KMS-11 (cell line): ENCODE measurements at regions not wholly inside any gene's neighbourhood (a gene's known extent, or its start where the extent isn't known, plus 50 kb on each side); places are given as distances from the start of the nearest gene placed in this dataset.

Experiments
- H2AFZ ChIP-seq: fragments of 200-600 bp; sonication (generic); 2 replicates; pipeline ENCODE4 v1.6.1; 2016; ENCODE audit warnings: antibody characterized with exemption, mixed run types, low read depth
- H3K27ac ChIP-seq: fragments of 200-600 bp; sonication (generic); 2 replicates; pipeline ENCODE4 v1.6.1; 2016; ENCODE audit warnings: mild to moderate bottlenecking, mixed run types
- H3K27me3 ChIP-seq: fragments of 200-600 bp; sonication (generic); 2 replicates; pipeline ENCODE4 v1.6.1; 2017; ENCODE audit warnings: mild to moderate bottlenecking, low read depth, mixed run types, moderate library complexity; ENCODE audit not compliant: insufficient read depth
- H3K36me3 ChIP-seq: fragments of 200-600 bp; sonication (generic); 2 replicates; pipeline ENCODE4 v1.6.1; 2017; ENCODE audit warnings: mild to moderate bottlenecking, mixed run types; ENCODE audit not compliant: insufficient read depth
- H3K4me1 ChIP-seq: fragments of 200-600 bp; sonication (generic); 2 replicates; pipeline ENCODE4 v1.6.1; 2016; ENCODE audit warnings: mild to moderate bottlenecking, low read depth, mixed run types; ENCODE audit not compliant: poor library complexity, severe bottlenecking
- H3K4me2 ChIP-seq: fragments of 200-600 bp; sonication (generic); 2 replicates; pipeline ENCODE4 v1.7.0; 2016; ENCODE audit warnings: mild to moderate bottlenecking, mixed run types
- H3K4me3 ChIP-seq: fragments of 200-600 bp; sonication (generic); IDR thresholded peaks from 2 replicates; pipeline ENCODE4 v1.6.1; 2017; ENCODE audit warnings: low read depth, low read length, mixed read lengths; ENCODE audit not compliant: insufficient read depth
- H3K79me2 ChIP-seq: fragments of 200-600 bp; sonication (generic); 2 replicates; pipeline ENCODE4 v1.6.1; 2016; ENCODE audit warnings: low read depth, mixed run types; ENCODE audit not compliant: insufficient read depth
- H3K9ac ChIP-seq: fragments of 200-600 bp; sonication (generic); 2 replicates; pipeline ENCODE4 v1.6.1; 2016; ENCODE audit warnings: mild to moderate bottlenecking, mixed run types
- H4K20me1 ChIP-seq: fragments of 200-600 bp; sonication (generic); 2 replicates; pipeline ENCODE4 v1.6.1; 2016; ENCODE audit warnings: mild to moderate bottlenecking, mixed run types; ENCODE audit not compliant: insufficient read depth
- TF ChIP-seq, protein P1 (sequence below): fragments of 200-600 bp; sonication (generic); conservative IDR thresholded peaks from 2 replicates; pipeline ENCODE4 v1.6.1; 2017; ENCODE audit warnings: low read depth, mild to moderate bottlenecking, antibody characterized with exemption, low read length, moderate library complexity, mixed read lengths

DNA sequence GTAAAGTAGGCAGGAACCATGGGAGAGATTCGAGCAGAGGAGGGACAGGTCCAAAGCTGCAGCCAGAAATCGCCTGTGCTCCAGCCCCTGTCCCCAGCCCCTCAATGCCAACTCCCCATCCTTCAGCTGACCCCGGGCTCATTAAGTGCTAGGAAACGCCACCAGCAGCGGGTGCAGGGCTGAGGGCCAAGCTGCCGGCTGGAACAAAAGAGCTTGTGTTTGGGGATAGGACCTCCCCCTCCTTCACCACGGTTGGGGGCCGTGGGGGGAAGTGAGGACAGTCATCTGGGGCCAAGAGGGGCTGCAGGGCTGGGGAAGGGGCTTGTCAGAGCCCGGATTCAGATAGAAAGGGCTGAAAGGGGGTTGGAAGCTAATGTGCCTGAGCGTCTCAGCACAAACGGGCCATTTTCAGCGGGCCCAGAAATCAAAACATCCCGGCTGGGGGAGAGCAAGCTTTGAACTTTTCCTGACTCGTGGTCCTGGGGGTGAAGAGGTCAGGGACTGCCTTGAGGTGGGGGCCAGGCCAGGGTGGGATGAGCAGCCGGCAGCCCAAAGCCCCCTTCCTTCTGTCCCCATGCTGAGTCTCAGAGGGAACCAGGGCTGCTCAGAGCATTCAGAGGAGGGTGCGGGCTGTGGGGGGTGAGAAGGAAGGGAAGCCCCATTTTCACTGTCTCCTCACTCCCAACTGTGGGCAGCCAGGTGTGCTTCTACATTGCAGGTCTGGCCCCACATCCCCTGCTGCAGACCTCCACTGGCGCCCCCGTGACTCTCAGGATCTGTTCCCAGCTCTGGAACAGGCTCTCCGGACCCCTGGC is 69.4 kb upstream of the DAB2IP start:
- H3K27ac ChIP-seq: no peak overlapping the region
- no peak overlapping the region for H3K4me2 ChIP-seq
- no peaks in the 10 kb centered on the region for H3K36me3 ChIP-seq
- TF ChIP-seq, protein P1, sequence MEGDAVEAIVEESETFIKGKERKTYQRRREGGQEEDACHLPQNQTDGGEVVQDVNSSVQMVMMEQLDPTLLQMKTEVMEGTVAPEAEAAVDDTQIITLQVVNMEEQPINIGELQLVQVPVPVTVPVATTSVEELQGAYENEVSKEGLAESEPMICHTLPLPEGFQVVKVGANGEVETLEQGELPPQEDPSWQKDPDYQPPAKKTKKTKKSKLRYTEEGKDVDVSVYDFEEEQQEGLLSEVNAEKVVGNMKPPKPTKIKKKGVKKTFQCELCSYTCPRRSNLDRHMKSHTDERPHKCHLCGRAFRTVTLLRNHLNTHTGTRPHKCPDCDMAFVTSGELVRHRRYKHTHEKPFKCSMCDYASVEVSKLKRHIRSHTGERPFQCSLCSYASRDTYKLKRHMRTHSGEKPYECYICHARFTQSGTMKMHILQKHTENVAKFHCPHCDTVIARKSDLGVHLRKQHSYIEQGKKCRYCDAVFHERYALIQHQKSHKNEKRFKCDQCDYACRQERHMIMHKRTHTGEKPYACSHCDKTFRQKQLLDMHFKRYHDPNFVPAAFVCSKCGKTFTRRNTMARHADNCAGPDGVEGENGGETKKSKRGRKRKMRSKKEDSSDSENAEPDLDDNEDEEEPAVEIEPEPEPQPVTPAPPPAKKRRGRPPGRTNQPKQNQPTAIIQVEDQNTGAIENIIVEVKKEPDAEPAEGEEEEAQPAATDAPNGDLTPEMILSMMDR: no peak
- no peaks in the 10 kb centered on the region for H3K4me1 ChIP-seq
- no peak overlapping the region for H2AFZ ChIP-seq
- H4K20me1 ChIP-seq: no peaks in the 10 kb centered on the region
- no peak overlapping the region for H3K9ac ChIP-seq
- no peak overlapping the region for H3K4me3 ChIP-seq
- H3K79me2 ChIP-seq: no peaks in the 10 kb centered on the region
- no peaks in the 10 kb centered on the region for H3K27me3 ChIP-seq

DNA sequence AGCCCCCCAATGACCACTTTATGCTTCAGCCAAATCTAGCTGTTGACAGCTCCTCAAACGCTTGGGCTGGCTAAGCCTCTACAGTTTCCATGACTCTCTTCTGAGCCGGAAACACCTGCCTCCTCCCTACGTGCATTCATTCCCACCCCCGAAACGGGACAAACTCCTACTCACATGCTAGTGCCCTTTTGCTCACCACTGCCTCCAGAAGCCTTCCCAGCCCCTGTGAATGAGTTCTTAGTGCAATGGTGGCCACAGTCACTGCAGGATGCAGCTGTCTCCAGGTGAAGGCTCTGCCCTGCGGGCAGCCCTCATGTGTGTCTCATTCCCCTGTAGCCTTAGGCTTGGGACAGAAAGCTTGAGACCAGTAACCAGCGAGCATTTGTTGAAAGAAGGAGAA is 68.8 kb upstream of the DAB2IP start:
- H3K79me2 ChIP-seq: no peaks in the 10 kb centered on the region
- H4K20me1 ChIP-seq: no peaks in the 10 kb centered on the region
- H3K9ac ChIP-seq: no peak overlapping the region
- H3K36me3 ChIP-seq: no peaks in the 10 kb centered on the region
- TF ChIP-seq, protein P1: no peak
- no peaks in the 10 kb centered on the region for H3K27me3 ChIP-seq
- no peak overlapping the region for H3K27ac ChIP-seq
- no peak overlapping the region for H2AFZ ChIP-seq
- H3K4me2 ChIP-seq: no peak overlapping the region
- no peaks in the 10 kb centered on the region for H3K4me1 ChIP-seq
- H3K4me3 ChIP-seq: no peak overlapping the region

DNA sequence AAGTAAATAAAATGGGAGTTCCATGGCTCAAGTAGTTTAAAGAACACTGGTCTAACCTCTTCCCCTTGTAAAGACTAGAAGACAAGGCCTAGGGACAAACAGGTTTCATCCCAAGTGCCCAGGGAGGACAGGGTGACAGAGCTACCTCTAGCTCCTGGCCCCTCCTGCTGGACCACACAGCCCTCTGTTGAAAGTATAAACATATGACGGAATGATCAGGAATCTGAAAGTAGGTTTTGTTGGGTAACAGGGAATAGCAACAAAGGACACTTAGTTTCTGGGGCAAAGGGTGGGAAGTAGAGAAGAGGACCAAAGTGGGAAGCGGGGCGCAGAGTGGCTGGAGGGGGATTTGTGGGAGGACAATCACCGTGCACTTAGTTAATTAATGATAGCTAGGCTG is 67.0 kb upstream of the DAB2IP start:
- Histone ChIP-seq H3K27ac (no peak overlapping the region), H2AFZ (no peak overlapping the region), H3K4me1 (no peaks in the 10 kb centered on the region), H3K9ac (no peak overlapping the region), H3K4me2 (no peak overlapping the region), H3K36me3 (no peaks in the 10 kb centered on the region), H3K27me3 (no peaks in the 10 kb centered on the region), H3K4me3 (no peak overlapping the region), H3K79me2 (no peaks in the 10 kb centered on the region), H4K20me1 (no peaks in the 10 kb centered on the region)
- TF ChIP-seq, protein P1: no peak

DNA sequence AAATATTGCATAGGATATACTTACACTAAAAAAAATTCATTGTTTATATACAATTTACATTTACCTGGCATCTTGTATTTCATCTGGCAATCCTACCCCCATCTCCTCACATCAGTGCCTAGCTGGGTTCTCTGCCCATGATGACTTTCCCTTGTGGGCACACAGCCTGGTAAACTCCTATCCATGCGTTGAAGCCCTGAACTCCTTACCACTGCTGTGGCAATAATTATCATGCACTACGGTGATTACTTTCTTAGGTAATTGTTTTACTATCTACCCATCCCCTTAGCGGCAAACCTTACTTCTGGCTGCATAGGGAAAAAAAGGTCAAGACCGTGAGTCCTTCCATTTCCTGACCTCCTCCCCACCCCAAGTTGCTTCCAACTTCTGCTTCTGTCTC is 63.6 kb upstream of the DAB2IP start:
- Histone ChIP-seq H4K20me1 (no peaks in the 10 kb centered on the region), H3K4me3 (no peak overlapping the region), H3K9ac (no peak overlapping the region), H3K36me3 (no peaks in the 10 kb centered on the region), H3K27ac (no peak overlapping the region), H3K4me1 (no peaks in the 10 kb centered on the region), H3K79me2 (no peaks in the 10 kb centered on the region), H2AFZ (no peak overlapping the region), H3K27me3 (no peaks in the 10 kb centered on the region), H3K4me2 (no peak overlapping the region)
- TF ChIP-seq, protein P1: no peak
